ENCODE measurements at regions not wholly inside any gene's neighbourhood (a gene's known extent, or its start where the extent isn't known, plus 50 kb on each side); places are given as distances from the start of the nearest gene placed in this dataset.

DNA sequence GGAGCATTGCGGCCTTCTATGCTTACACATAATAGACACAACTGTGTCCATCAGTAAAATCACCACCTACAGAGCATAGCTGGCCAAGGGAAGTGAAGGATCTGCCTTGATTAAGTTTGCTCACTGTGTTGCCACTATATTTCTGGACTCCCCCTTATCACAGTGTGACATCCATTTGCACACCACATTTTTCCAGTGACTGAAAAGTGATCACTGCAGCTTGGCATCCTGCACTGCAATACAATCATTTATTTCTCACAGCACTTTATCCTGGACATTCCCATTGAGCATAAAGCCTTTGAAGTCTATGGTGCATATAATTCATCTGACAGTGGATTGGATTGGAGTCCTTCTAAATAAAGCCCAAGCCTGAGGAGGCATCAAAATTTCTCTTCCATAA is 217.2 kb downstream of the NOVA1 start:
- Histone ChIP-seq H3K36me3 (replicated peaks in 1 of 2; ENCODE audit: control insufficient read depth in 1 of 2, insufficient read depth in 2 of 2, low read length in 1 of 2) (no peaks in the 10 kb centered on the region), H2AFZ (ENCODE audit: low read depth) (no peak overlapping the region), H3K4me3 (ENCODE audit: low read depth in 2 of 2, low read length in 1 of 2) (no peak overlapping the region), H3K79me2 (ENCODE audit: insufficient read depth) (no peaks in the 10 kb centered on the region), H3K4me1 (ENCODE audit: control insufficient read depth in 1 of 2, insufficient read depth in 2 of 2, low read depth in 1 of 2, low read length in 1 of 2) (no peaks in the 10 kb centered on the region), H4K20me1 (ENCODE audit: insufficient read depth) (no peaks in the 10 kb centered on the region), H3K9ac (no peak overlapping the region), H3K4me2 (no peak overlapping the region), H3K9me3 (no peaks in the 10 kb centered on the region), H3F3A (replicated peaks; ENCODE audit: insufficient read depth) (no peaks in the 10 kb centered on the region), H3K9me2 (no peaks in the 10 kb centered on the region), H3K27me3 (ENCODE audit: insufficient read depth) (no peaks in the 10 kb centered on the region), H3K27ac (ENCODE audit: low read depth in 2 of 2, low read length in 1 of 2) (no peak overlapping the region)
- 0% methylated on average over 1 of the region's 1 CpG for WGBS (ENCODE audit: low lambda C conversion rate)
- ChIA-PET CTCF (no interaction called here), POLR2A (no interaction called here)
- TF ChIP-seq FOSL2 (IDR thresholded peaks at IDR 0.05; ENCODE audit: borderline replicate concordance, low read depth) (no peak), FOXJ3 (CRISPR knock-in tag; IDR thresholded peaks at IDR 0.05) (no peak), SMC3 (IDR thresholded peaks at IDR 0.05; ENCODE audit: low read depth, low read length) (no peak), MXI1 (IDR thresholded peaks at IDR 0.05; ENCODE audit: low read depth, low read length) (no peak), GATA2 (CRISPR knock-in tag; IDR thresholded peaks at IDR 0.05) (no peak), TEAD4 (IDR thresholded peaks at IDR 0.05; ENCODE audit: borderline replicate concordance, insufficient read depth) (no peak), POLR2AphosphoS5 (IDR thresholded peaks at IDR 0.05; ENCODE audit: low read depth, low read length) (no peak), ELF1 (IDR thresholded peaks at IDR 0.05) (no peak)
- DNase-seq, result no peak

GRCh38 chr14:26379951-26380350 is 217.9 kb downstream of the NOVA1 start:
- no peaks in the 10 kb centered on the region for H3K4me1 ChIP-seq (ENCODE audit: control insufficient read depth in 1 of 2, insufficient read depth in 2 of 2, low read depth in 1 of 2, low read length in 1 of 2)
- WGBS (ENCODE audit: low lambda C conversion rate), result 0% methylated on average over 1 of the region's 1 CpG

DNA sequence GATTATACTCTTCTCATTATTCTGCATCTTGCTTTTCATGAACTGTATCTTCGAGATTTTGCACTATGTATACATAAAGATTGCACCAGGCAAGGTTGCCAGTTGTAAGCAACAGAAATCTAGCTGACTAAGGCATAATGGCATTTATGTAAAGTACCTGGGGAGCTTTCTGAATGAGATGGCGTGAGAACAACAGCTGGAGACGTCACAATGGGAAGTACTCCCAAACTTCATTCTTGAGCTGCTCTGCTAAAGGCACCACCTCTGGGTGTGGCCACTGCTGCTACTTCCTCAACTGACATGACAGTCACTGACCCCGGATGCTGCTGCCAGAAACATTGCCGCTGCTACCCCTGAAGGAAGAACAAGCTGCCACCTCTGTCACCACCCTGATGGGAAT is 220.7 kb downstream of the NOVA1 start:
- H3K27me3 ChIP-seq (ENCODE audit: insufficient read depth), result no peaks in the 10 kb centered on the region
- no peak overlapping the region for H2AFZ ChIP-seq (ENCODE audit: low read depth)
- ChIA-PET POLR2A (no interaction called here), CTCF (interaction anchor here (0.8 kb wide), 1 partner anchor 354 kb away, joined by 3 read pairs; no protein-coding TSS in a partner anchor)
- H3K9me2 ChIP-seq, result no peaks in the 10 kb centered on the region
- no peaks in the 10 kb centered on the region for H3K36me3 ChIP-seq (replicated peaks in 1 of 2; ENCODE audit: control insufficient read depth in 1 of 2, insufficient read depth in 2 of 2, low read length in 1 of 2)
- no peak overlapping the region for H3K4me3 ChIP-seq (ENCODE audit: low read depth in 2 of 2, low read length in 1 of 2)
- no peak overlapping the region for H3K9ac ChIP-seq
- H3K27ac ChIP-seq (ENCODE audit: low read depth in 2 of 2, low read length in 1 of 2), result no peak overlapping the region
- 16% methylated on average over 5 of the region's 5 CpGs for WGBS (ENCODE audit: low lambda C conversion rate)
- H3F3A ChIP-seq (replicated peaks; ENCODE audit: insufficient read depth), result no peaks in the 10 kb centered on the region
- no peak for TF ChIP-seq RFX5 (IDR thresholded peaks at IDR 0.05; ENCODE audit: low read length)
- no peak for TF ChIP-seq TCF12 (IDR thresholded peaks at IDR 0.05)
- no peak for TF ChIP-seq FOXM1 (IDR thresholded peaks at IDR 0.05; ENCODE audit: low read depth)
- TF ChIP-seq RCOR1 (IDR thresholded peaks at IDR 0.05; ENCODE audit: low read length), result no peak
- no peak for TF ChIP-seq SMC3 (IDR thresholded peaks at IDR 0.05; ENCODE audit: low read depth, low read length)
- TF ChIP-seq, protein P1, sequence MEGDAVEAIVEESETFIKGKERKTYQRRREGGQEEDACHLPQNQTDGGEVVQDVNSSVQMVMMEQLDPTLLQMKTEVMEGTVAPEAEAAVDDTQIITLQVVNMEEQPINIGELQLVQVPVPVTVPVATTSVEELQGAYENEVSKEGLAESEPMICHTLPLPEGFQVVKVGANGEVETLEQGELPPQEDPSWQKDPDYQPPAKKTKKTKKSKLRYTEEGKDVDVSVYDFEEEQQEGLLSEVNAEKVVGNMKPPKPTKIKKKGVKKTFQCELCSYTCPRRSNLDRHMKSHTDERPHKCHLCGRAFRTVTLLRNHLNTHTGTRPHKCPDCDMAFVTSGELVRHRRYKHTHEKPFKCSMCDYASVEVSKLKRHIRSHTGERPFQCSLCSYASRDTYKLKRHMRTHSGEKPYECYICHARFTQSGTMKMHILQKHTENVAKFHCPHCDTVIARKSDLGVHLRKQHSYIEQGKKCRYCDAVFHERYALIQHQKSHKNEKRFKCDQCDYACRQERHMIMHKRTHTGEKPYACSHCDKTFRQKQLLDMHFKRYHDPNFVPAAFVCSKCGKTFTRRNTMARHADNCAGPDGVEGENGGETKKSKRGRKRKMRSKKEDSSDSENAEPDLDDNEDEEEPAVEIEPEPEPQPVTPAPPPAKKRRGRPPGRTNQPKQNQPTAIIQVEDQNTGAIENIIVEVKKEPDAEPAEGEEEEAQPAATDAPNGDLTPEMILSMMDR (IDR thresholded peaks at IDR 0.05), result no peak
- TF ChIP-seq RXRA (IDR thresholded peaks at IDR 0.05; ENCODE audit: borderline replicate concordance, low read depth), result no peak
- no peak for TF ChIP-seq MEF2A (IDR thresholded peaks at IDR 0.05; ENCODE audit: borderline replicate concordance, low read depth)
- no peak for TF ChIP-seq MXI1 (IDR thresholded peaks at IDR 0.05; ENCODE audit: low read depth, low read length)
- H3K9me3 ChIP-seq, result no peaks in the 10 kb centered on the region
- DNase-seq, result no peak
- H4K20me1 ChIP-seq (ENCODE audit: insufficient read depth), result no peaks in the 10 kb centered on the region
- no peak overlapping the region for H3K4me2 ChIP-seq
- no peaks in the 10 kb centered on the region for H3K79me2 ChIP-seq (ENCODE audit: insufficient read depth)
- no peaks in the 10 kb centered on the region for H3K4me1 ChIP-seq (ENCODE audit: control insufficient read depth in 1 of 2, insufficient read depth in 2 of 2, low read depth in 1 of 2, low read length in 1 of 2)

More at GRCh38 chr14:26379951-26380350, 217.9 kb downstream of the NOVA1 start:
- Histone ChIP-seq H3K4me3 (ENCODE audit: low read depth in 2 of 2, low read length in 1 of 2) (no peak overlapping the region), H3F3A (replicated peaks; ENCODE audit: insufficient read depth) (no peaks in the 10 kb centered on the region), H3K9ac (no peak overlapping the region), H3K4me2 (no peak overlapping the region), H3K27ac (ENCODE audit: low read depth in 2 of 2, low read length in 1 of 2) (no peak overlapping the region), H3K27me3 (ENCODE audit: insufficient read depth) (no peaks in the 10 kb centered on the region), H3K79me2 (ENCODE audit: insufficient read depth) (no peaks in the 10 kb centered on the region), H2AFZ (ENCODE audit: low read depth) (no peak overlapping the region), H3K9me2 (no peaks in the 10 kb centered on the region), H4K20me1 (ENCODE audit: insufficient read depth) (no peaks in the 10 kb centered on the region), H3K36me3 (replicated peaks in 1 of 2; ENCODE audit: control insufficient read depth in 1 of 2, insufficient read depth in 2 of 2, low read length in 1 of 2) (no peaks in the 10 kb centered on the region), H3K9me3 (no peaks in the 10 kb centered on the region)
- ChIA-PET CTCF (no interaction called here), POLR2A (no interaction called here)
- no peak for DNase-seq
- TF ChIP-seq CHD2 (IDR thresholded peaks at IDR 0.05; ENCODE audit: low read length, partially characterized antibody) (no peak), MAX (IDR thresholded peaks at IDR 0.05; ENCODE audit: low read depth) (no peak)

Data from SK-N-SH (cell line).